OCI-LY3 (cell line): ENCODE measurements at regions not wholly inside any gene's neighbourhood (a gene's known extent, or its start where the extent isn't known, plus 50 kb on each side); places are given as distances from the start of the nearest gene placed in this dataset.

Experiments
- EZH2phosphoT487 ChIP-seq: fragments of 200-600 bp; shearing (Covaris generic); IDR thresholded peaks from 2 replicates; pipeline ENCODE4 v1.6.1; 2018; ENCODE audit warnings: antibody characterized with exemption, mixed run types, low read depth
- TF ChIP-seq, protein P1 (sequence below): fragments of 200-600, 300-600 bp; sonication (generic); IDR thresholded peaks from 2 replicates; pipeline ENCODE4 v1.5.1; 2014; ENCODE audit warnings: antibody characterized with exemption, low read length, low read depth

DNA sequence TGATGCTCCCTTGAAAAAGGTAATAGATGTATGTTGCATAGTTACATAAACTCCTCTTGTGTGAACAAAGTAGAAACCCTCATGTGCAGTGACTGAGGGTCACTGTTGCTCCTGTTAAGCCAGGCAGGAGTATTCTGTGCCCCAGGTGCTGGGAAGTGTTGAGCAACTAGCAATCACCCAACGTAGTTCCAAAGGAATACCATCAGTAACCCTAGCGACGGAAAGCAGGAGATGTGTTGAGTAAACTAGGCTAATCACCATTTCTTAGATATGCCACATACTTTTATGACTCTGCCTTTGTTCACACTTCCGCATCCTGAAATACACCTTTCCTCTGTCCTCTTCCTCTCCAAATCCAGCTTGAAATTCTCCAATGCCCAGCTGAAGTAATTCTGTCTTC, 50.9 kb upstream of the TAB3 start:
- TF ChIP-seq, protein P1, sequence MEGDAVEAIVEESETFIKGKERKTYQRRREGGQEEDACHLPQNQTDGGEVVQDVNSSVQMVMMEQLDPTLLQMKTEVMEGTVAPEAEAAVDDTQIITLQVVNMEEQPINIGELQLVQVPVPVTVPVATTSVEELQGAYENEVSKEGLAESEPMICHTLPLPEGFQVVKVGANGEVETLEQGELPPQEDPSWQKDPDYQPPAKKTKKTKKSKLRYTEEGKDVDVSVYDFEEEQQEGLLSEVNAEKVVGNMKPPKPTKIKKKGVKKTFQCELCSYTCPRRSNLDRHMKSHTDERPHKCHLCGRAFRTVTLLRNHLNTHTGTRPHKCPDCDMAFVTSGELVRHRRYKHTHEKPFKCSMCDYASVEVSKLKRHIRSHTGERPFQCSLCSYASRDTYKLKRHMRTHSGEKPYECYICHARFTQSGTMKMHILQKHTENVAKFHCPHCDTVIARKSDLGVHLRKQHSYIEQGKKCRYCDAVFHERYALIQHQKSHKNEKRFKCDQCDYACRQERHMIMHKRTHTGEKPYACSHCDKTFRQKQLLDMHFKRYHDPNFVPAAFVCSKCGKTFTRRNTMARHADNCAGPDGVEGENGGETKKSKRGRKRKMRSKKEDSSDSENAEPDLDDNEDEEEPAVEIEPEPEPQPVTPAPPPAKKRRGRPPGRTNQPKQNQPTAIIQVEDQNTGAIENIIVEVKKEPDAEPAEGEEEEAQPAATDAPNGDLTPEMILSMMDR = no peak
- no peak for TF ChIP-seq EZH2phosphoT487
